ENCODE measurements at regions not wholly inside any gene's neighbourhood (a gene's known extent, or its start where the extent isn't known, plus 50 kb on each side); places are given as distances from the start of the nearest gene placed in this dataset.

- H2AFZ ChIP-seq (replicated peaks) = no peak overlapping the region
- Mint-ChIP-seq H3K4me3 (no peak overlapping the region), H3K4me1 (no peaks in the 10 kb centered on the region)
These were observed 125.5 kb downstream of the TMTC3 start for GRCh38 chr12:88267630-88268029.

GRCh38 chr12:88272456-88272855 is 130.3 kb downstream of the TMTC3 start:
- Histone ChIP-seq H2AFZ (replicated peaks) (no peak overlapping the region), H3K27ac (no peak overlapping the region), H3K4me3 (no peak overlapping the region), H3F3A (ENCODE audit: low read depth) (no peaks in the 10 kb centered on the region), H3K36me3 (no peaks in the 10 kb centered on the region), H3K9ac (no peak overlapping the region), H3K4me2 (no peak overlapping the region), H3K4me1 (no peaks in the 10 kb centered on the region), H3K9me3 (ENCODE audit: low read depth) (no peaks in the 10 kb centered on the region), H3K79me2 (ENCODE audit: low read depth) (no peaks in the 10 kb centered on the region), H4K20me1 (ENCODE audit: low read depth) (no peaks in the 10 kb centered on the region), H3K27me3 (no peaks in the 10 kb centered on the region)
- peaks cover 4% of the 10 kb centered on the region for H3K9me3 Mint-ChIP-seq
- no peak for DNase-seq (ENCODE audit: low spot score)
- TF ChIP-seq EZH2phosphoT487 (IDR thresholded peaks at IDR 0.05) (no peak), CTCF (IDR thresholded peaks at IDR 0.05) (no peak), EZH2 (IDR thresholded peaks at IDR 0.05) (no peak)
- no peak overlapping the region for H3K4me3 Mint-ChIP-seq
- no peaks in the 10 kb centered on the region for H3K27me3 Mint-ChIP-seq (ENCODE audit: insufficient read depth, low read depth)
- H3K27ac Mint-ChIP-seq = no peak overlapping the region
- H3K4me1 Mint-ChIP-seq = no peaks in the 10 kb centered on the region
- H3K36me3 Mint-ChIP-seq = no peaks in the 10 kb centered on the region

More at GRCh38 chr12:88267630-88268029, 125.5 kb downstream of the TMTC3 start:
- H4K20me1 ChIP-seq (ENCODE audit: low read depth) = no peaks in the 10 kb centered on the region
- no peaks in the 10 kb centered on the region for H3K79me2 ChIP-seq (ENCODE audit: low read depth)
- DNase-seq (ENCODE audit: low spot score) = no peak
- no peaks in the 10 kb centered on the region for H3F3A ChIP-seq (ENCODE audit: low read depth)
- no peak overlapping the region for H3K4me3 ChIP-seq
- H3K4me1 ChIP-seq = peaks cover 4% of the 10 kb centered on the region
- H3K27me3 Mint-ChIP-seq (ENCODE audit: insufficient read depth, low read depth) = no peaks in the 10 kb centered on the region
- no peaks in the 10 kb centered on the region for H3K27me3 ChIP-seq
- H3K36me3 ChIP-seq = no peaks in the 10 kb centered on the region
- TF ChIP-seq EZH2 (IDR thresholded peaks at IDR 0.05) (no peak), CTCF (IDR thresholded peaks at IDR 0.05) (no peak), EZH2phosphoT487 (IDR thresholded peaks at IDR 0.05) (no peak)
- H3K27ac ChIP-seq = no peak overlapping the region
- no peaks in the 10 kb centered on the region for H3K9me3 ChIP-seq (ENCODE audit: low read depth)
- H3K27ac Mint-ChIP-seq = no peak overlapping the region
- H3K9me3 Mint-ChIP-seq = no peaks in the 10 kb centered on the region
- H3K4me2 ChIP-seq = no peak overlapping the region
- no peaks in the 10 kb centered on the region for H3K36me3 Mint-ChIP-seq
- no peak overlapping the region for H3K9ac ChIP-seq

- no peaks in the 10 kb centered on the region for H3K27me3 ChIP-seq
- Mint-ChIP-seq H3K27ac (no peak overlapping the region), H3K4me1 (no peaks in the 10 kb centered on the region)
These were observed 131.3 kb downstream of the TMTC3 start for GRCh38 chr12:88273450-88273849.

More at GRCh38 chr12:88273450-88273849, 131.3 kb downstream of the TMTC3 start:
- DNase-seq (ENCODE audit: low spot score) = no peak
- Histone ChIP-seq H3F3A (ENCODE audit: low read depth) (no peaks in the 10 kb centered on the region), H4K20me1 (ENCODE audit: low read depth) (no peaks in the 10 kb centered on the region), H3K9ac (no peak overlapping the region), H3K27ac (no peak overlapping the region), H3K9me3 (ENCODE audit: low read depth) (no peaks in the 10 kb centered on the region), H2AFZ (replicated peaks) (no peak overlapping the region), H3K4me3 (no peak overlapping the region), H3K79me2 (ENCODE audit: low read depth) (no peaks in the 10 kb centered on the region), H3K4me2 (no peak overlapping the region), H3K36me3 (no peaks in the 10 kb centered on the region), H3K4me1 (no peaks in the 10 kb centered on the region)
- H3K36me3 Mint-ChIP-seq = no peaks in the 10 kb centered on the region
- H3K4me3 Mint-ChIP-seq = no peak overlapping the region
- H3K9me3 Mint-ChIP-seq = peaks cover 5% of the 10 kb centered on the region
- peaks cover 3% of the 10 kb centered on the region for H3K27me3 Mint-ChIP-seq (ENCODE audit: insufficient read depth, low read depth)
- TF ChIP-seq EZH2 (IDR thresholded peaks at IDR 0.05) (no peak), CTCF (IDR thresholded peaks at IDR 0.05) (no peak), EZH2phosphoT487 (IDR thresholded peaks at IDR 0.05) (no peak)
